Epithelial cell of proximal tubule (primary cell): ENCODE measurements at regions not wholly inside any gene's neighbourhood (a gene's known extent, or its start where the extent isn't known, plus 50 kb on each side); places are given as distances from the start of the nearest gene placed in this dataset.
"Not testable (repeated sequence)": the region's sequence is repeated elsewhere in the genome, so short reads cannot be mapped to it uniquely, and the experiment has no call there.

Experiments
- DNase-seq: peaks from one replicate; pipeline ENCODE4 v3.0.0-alpha.2; 2011; ENCODE audit warnings: low read depth
- H3K4me3 ChIP-seq: 2 replicates; pipeline ENCODE4 v1.5.1; 2011; ENCODE audit warnings: low read depth, mild to moderate bottlenecking, low read length
- CTCF ChIP-seq: conservative IDR thresholded peaks from 2 replicates; pipeline ENCODE4 v1.5.1; 2012; ENCODE audit warnings: low read depth, mild to moderate bottlenecking, low read length

GRCh38 chr16:29201296-29202024 is 205.1 kb downstream of the NPIPB11 start:
- not testable (repeated sequence) for DNase-seq, H3K4me3 ChIP-seq

GRCh38 chr16:29200681-29201080 is 205.8 kb downstream of the NPIPB11 start:
- not testable (repeated sequence) for H3K4me3 ChIP-seq, DNase-seq

- DNase-seq, H3K4me3 ChIP-seq: not testable (repeated sequence)
Measured at GRCh38 chr16:29200135-29200601, 206.3 kb downstream of the NPIPB11 start.

- H3K4me3 ChIP-seq, DNase-seq: not testable (repeated sequence)
Measured at GRCh38 chr16:29199626-29200025, 206.9 kb downstream of the NPIPB11 start.

GRCh38 chr16:29198731-29199521 is 207.6 kb downstream of the NPIPB11 start:
- no peak overlapping the region for H3K4me3 ChIP-seq
- no peak for DNase-seq
- TF ChIP-seq CTCF = no peak

- no peak for TF ChIP-seq CTCF
- H3K4me3 ChIP-seq = no peak overlapping the region
- DNase-seq = no peak
Measured at GRCh38 chr16:29198231-29198630, 208.3 kb downstream of the NPIPB11 start.

- not testable (repeated sequence) for H3K4me3 ChIP-seq
Measured at GRCh38 chr16:29197494-29198100, 208.9 kb downstream of the NPIPB11 start.

GRCh38 chr16:29196746-29197145 is 209.8 kb downstream of the NPIPB11 start:
- H3K4me3 ChIP-seq, DNase-seq: not testable (repeated sequence)

More at GRCh38 chr16:29197494-29198100, 208.9 kb downstream of the NPIPB11 start:
- DNase-seq = not testable (repeated sequence)

GRCh38 chr16:29195116-29195872 is 210.4 kb downstream of the LAT start:
- not testable (repeated sequence) for H3K4me3 ChIP-seq, DNase-seq

GRCh38 chr16:29194185-29194844 is 209.5 kb downstream of the LAT start:
- not testable (repeated sequence) for DNase-seq

GRCh38 chr16:29193634-29194033 is 208.8 kb downstream of the LAT start:
- not testable (repeated sequence) for H3K4me3 ChIP-seq, DNase-seq

More at GRCh38 chr16:29194185-29194844, 209.5 kb downstream of the LAT start:
- not testable (repeated sequence) for H3K4me3 ChIP-seq

GRCh38 chr16:29193248-29193574 is 208.4 kb downstream of the LAT start:
- not testable (repeated sequence) for H3K4me3 ChIP-seq, DNase-seq
